ENCODE measurements at regions not wholly inside any gene's neighbourhood (a gene's known extent, or its start where the extent isn't known, plus 50 kb on each side); places are given as distances from the start of the nearest gene placed in this dataset.
A peak's percentile ranks its signal among the peaks of the same experiment; 100 is the strongest.

DNA sequence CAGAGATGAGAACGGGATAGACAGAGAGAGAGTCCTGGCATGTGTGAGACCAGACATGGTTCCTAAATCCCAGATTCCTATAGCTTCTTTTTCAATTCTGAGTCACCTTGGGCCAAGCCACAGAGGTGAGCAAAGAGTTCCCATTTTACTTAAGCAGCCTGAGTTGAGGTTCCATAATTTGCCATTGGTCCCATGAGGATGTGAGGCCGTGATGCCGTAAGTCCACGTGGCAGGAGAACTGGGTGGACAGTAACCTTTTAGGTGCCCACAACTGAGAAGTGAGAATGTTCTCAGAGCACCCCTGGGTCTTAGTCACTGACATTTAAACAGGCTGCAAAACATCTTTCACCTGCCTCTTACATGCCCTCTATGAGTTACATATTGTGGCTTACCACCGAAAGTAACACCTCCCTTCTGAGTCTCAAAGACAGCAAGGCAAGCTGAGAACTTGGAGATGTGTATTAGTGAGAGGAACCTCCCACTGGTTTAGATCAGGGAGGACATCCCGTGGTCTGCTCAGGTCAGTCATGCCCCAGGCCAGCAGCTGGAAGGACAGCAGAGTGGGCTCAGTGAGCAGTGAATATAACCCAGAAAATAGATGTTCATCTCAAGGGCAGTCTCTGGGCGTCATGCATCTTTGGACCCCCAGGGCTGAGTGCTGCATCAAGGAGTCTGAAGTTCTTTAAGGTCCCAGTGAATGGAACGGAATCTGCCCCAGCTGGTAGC lies 127.9 kb upstream of the LGALSL start:
- no peak for DNase-seq
- Histone ChIP-seq H3K27me3 (ENCODE audit: insufficient read depth, low read length, poor library complexity) (no peaks in the 10 kb centered on the region), H3K4me1 (ENCODE audit: control insufficient read depth, low read depth, low read length) (peaks cover 13% of the 10 kb centered on the region), H4K5ac (ENCODE audit: low read length) (no peak overlapping the region), H3K36me3 (ENCODE audit: control insufficient read depth, insufficient read depth, low read length) (no peaks in the 10 kb centered on the region), H3K79me1 (ENCODE audit: low read length) (no peaks in the 10 kb centered on the region), H3K18ac (ENCODE audit: low read length) (no peak overlapping the region), H2AK5ac (ENCODE audit: low read length) (peak overlapping the region; percentile 84), H2BK15ac (replicated peaks; ENCODE audit: low read depth) (no peak overlapping the region), H4K8ac (ENCODE audit: low read depth, low read length) (no peak overlapping the region), H3K79me2 (ENCODE audit: control insufficient read depth, insufficient read depth, low read length) (no peaks in the 10 kb centered on the region), H3K4me3 (ENCODE audit: low read length) (no peak overlapping the region), H3K9ac (ENCODE audit: low read length) (no peak overlapping the region), H2BK120ac (ENCODE audit: low read depth, low read length) (no peak overlapping the region), H3K23ac (ENCODE audit: low read length) (no peak overlapping the region), H3K27ac (ENCODE audit: low read depth, low read length) (no peak overlapping the region), H3K4me2 (ENCODE audit: low read length) (no peak overlapping the region), H3K4ac (ENCODE audit: low read depth, low read length) (no peak overlapping the region), H2BK5ac (ENCODE audit: low read length) (peak overlapping the region; percentile 22), H3K56ac (ENCODE audit: low read length) (peak overlapping the region; percentile 38)
- no CpG with 5 or more reads among the region's 8 CpGs for WGBS (ENCODE audit: extremely low coverage, insufficient coverage, low lambda C conversion rate)

- H2AK5ac ChIP-seq (ENCODE audit: low read length) = no peak overlapping the region
- H4K5ac ChIP-seq (ENCODE audit: low read length) = no peak overlapping the region
- H4K8ac ChIP-seq (ENCODE audit: low read depth, low read length) = no peak overlapping the region
- WGBS (ENCODE audit: extremely low coverage, insufficient coverage, low lambda C conversion rate) = no CpG with 5 or more reads among the region's 14 CpGs
- no peak overlapping the region for H3K9ac ChIP-seq (ENCODE audit: low read length)
- DNase-seq = no peak
- no peak overlapping the region for H3K27ac ChIP-seq (ENCODE audit: low read depth, low read length)
- H3K23ac ChIP-seq (ENCODE audit: low read length) = no peak overlapping the region
- H2BK5ac ChIP-seq (ENCODE audit: low read length) = no peak overlapping the region
- H3K4me2 ChIP-seq (ENCODE audit: low read length) = no peak overlapping the region
- peaks cover 18% of the 10 kb centered on the region for H3K4me1 ChIP-seq (ENCODE audit: control insufficient read depth, low read depth, low read length)
- H3K4me3 ChIP-seq (ENCODE audit: low read length) = no peak overlapping the region
- H2BK120ac ChIP-seq (ENCODE audit: low read depth, low read length) = no peak overlapping the region
- no peak overlapping the region for H3K4ac ChIP-seq (ENCODE audit: low read depth, low read length)
- H3K56ac ChIP-seq (ENCODE audit: low read length) = peak overlapping the region; percentile 38
- no peak overlapping the region for H2BK15ac ChIP-seq (replicated peaks; ENCODE audit: low read depth)
- H3K79me1 ChIP-seq (ENCODE audit: low read length) = no peaks in the 10 kb centered on the region
- no peak overlapping the region for H3K18ac ChIP-seq (ENCODE audit: low read length)
- H3K36me3 ChIP-seq (ENCODE audit: control insufficient read depth, insufficient read depth, low read length) = no peaks in the 10 kb centered on the region
- no peaks in the 10 kb centered on the region for H3K27me3 ChIP-seq (ENCODE audit: insufficient read depth, low read length, poor library complexity)
- H3K79me2 ChIP-seq (ENCODE audit: control insufficient read depth, insufficient read depth, low read length) = no peaks in the 10 kb centered on the region
These were observed 127.3 kb upstream of the LGALSL start for GRCh38 chr2:64326578-64327050.

- no peak overlapping the region for H3K27ac ChIP-seq (ENCODE audit: low read depth, low read length)
These were observed 126.8 kb upstream of the LGALSL start for GRCh38 chr2:64327129-64327509.

DNA sequence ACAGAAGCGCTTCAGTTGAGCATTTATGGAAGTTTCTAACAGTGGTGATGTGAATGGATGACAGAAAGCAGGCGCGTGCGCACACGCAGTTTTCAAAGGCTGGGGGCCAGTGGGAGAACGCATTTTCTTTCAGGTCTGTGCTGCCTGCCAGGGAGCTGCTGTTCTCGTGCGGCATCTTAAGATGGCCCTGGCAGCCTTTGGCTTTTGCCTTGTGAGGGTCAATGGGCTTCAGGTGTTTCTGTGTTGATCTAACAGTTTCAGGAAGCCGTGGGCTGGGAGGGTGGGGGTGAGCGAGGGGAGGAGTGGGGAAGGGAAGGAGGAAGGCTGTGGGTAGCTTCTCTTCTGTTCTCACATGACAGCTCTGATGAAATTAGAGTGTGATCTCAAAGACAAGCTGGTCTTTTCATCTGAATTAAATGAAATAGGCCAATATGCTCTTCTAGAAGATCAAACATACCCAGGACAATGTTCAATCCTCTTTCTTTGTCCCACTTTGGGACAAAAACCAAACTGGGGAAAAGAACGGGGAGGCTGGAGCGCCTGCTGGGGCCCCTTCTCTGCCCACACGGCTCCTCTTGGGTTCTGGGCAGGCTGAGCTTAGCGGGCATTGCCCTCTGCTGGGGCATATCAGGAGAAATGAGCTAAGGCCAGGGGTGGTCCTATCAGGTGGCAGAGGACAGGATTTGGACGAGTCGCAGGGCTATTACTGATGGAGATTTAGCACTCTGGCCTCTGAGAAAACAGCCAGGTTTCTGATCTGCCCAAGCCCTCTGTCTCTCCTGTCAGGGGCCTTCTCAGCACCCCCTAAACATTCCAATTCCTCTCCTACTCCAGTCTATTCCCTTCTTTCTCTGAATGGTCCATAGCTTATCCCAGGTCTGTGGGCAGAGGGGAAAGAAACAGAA lies 126.2 kb upstream of the LGALSL start:
- H3K4me2 ChIP-seq (ENCODE audit: low read length) = no peak overlapping the region
- H2BK15ac ChIP-seq (replicated peaks; ENCODE audit: low read depth) = no peak overlapping the region
- H2BK120ac ChIP-seq (ENCODE audit: low read depth, low read length) = no peak overlapping the region
- H3K79me1 ChIP-seq (ENCODE audit: low read length) = no peaks in the 10 kb centered on the region
- no peak overlapping the region for H3K23ac ChIP-seq (ENCODE audit: low read length)
- no peak overlapping the region for H2AK5ac ChIP-seq (ENCODE audit: low read length)
- no peaks in the 10 kb centered on the region for H3K36me3 ChIP-seq (ENCODE audit: control insufficient read depth, insufficient read depth, low read length)
- WGBS (ENCODE audit: extremely low coverage, insufficient coverage, low lambda C conversion rate) = no CpG with 5 or more reads among the region's 16 CpGs
- H3K27ac ChIP-seq (ENCODE audit: low read depth, low read length) = no peak overlapping the region
- H3K18ac ChIP-seq (ENCODE audit: low read length) = peak overlapping the region; percentile 20
- no peak overlapping the region for H3K56ac ChIP-seq (ENCODE audit: low read length)
- DNase-seq = peak; percentile 46
- no peak overlapping the region for H3K4ac ChIP-seq (ENCODE audit: low read depth, low read length)
- no peak overlapping the region for H3K9ac ChIP-seq (ENCODE audit: low read length)
- peaks cover 16% of the 10 kb centered on the region for H3K4me1 ChIP-seq (ENCODE audit: control insufficient read depth, low read depth, low read length)
- no peaks in the 10 kb centered on the region for H3K79me2 ChIP-seq (ENCODE audit: control insufficient read depth, insufficient read depth, low read length)
- H2BK5ac ChIP-seq (ENCODE audit: low read length) = no peak overlapping the region
- H4K5ac ChIP-seq (ENCODE audit: low read length) = no peak overlapping the region
- H3K27me3 ChIP-seq (ENCODE audit: insufficient read depth, low read length, poor library complexity) = no peaks in the 10 kb centered on the region
- no peak overlapping the region for H3K4me3 ChIP-seq (ENCODE audit: low read length)
- H4K8ac ChIP-seq (ENCODE audit: low read depth, low read length) = no peak overlapping the region

More at GRCh38 chr2:64327129-64327509, 126.8 kb upstream of the LGALSL start:
- H3K4me2 ChIP-seq (ENCODE audit: low read length) = no peak overlapping the region
- H4K5ac ChIP-seq (ENCODE audit: low read length) = no peak overlapping the region
- no peak overlapping the region for H3K23ac ChIP-seq (ENCODE audit: low read length)
- no peak overlapping the region for H2BK15ac ChIP-seq (replicated peaks; ENCODE audit: low read depth)
- H3K36me3 ChIP-seq (ENCODE audit: control insufficient read depth, insufficient read depth, low read length) = no peaks in the 10 kb centered on the region
- H3K56ac ChIP-seq (ENCODE audit: low read length) = no peak overlapping the region
- H3K79me2 ChIP-seq (ENCODE audit: control insufficient read depth, insufficient read depth, low read length) = no peaks in the 10 kb centered on the region
- H3K9ac ChIP-seq (ENCODE audit: low read length) = no peak overlapping the region
- no peak for DNase-seq
- WGBS (ENCODE audit: extremely low coverage, insufficient coverage, low lambda C conversion rate) = no CpG with 5 or more reads among the region's 5 CpGs
- H3K4me1 ChIP-seq (ENCODE audit: control insufficient read depth, low read depth, low read length) = peaks cover 19% of the 10 kb centered on the region
- H3K18ac ChIP-seq (ENCODE audit: low read length) = no peak overlapping the region
- H2BK120ac ChIP-seq (ENCODE audit: low read depth, low read length) = no peak overlapping the region
- no peak overlapping the region for H4K8ac ChIP-seq (ENCODE audit: low read depth, low read length)
- H3K79me1 ChIP-seq (ENCODE audit: low read length) = no peaks in the 10 kb centered on the region
- no peak overlapping the region for H2AK5ac ChIP-seq (ENCODE audit: low read length)
- no peak overlapping the region for H2BK5ac ChIP-seq (ENCODE audit: low read length)
- H3K4ac ChIP-seq (ENCODE audit: low read depth, low read length) = no peak overlapping the region
- H3K4me3 ChIP-seq (ENCODE audit: low read length) = no peak overlapping the region
- H3K27me3 ChIP-seq (ENCODE audit: insufficient read depth, low read length, poor library complexity) = no peaks in the 10 kb centered on the region

- WGBS (ENCODE audit: extremely low coverage, insufficient coverage, low lambda C conversion rate) = no CpG with 5 or more reads among the region's 8 CpGs
- no peaks in the 10 kb centered on the region for H3K79me1 ChIP-seq (ENCODE audit: low read length)
- no peak overlapping the region for H3K4me3 ChIP-seq (ENCODE audit: low read length)
- H3K23ac ChIP-seq (ENCODE audit: low read length) = no peak overlapping the region
- H3K4me2 ChIP-seq (ENCODE audit: low read length) = no peak overlapping the region
- H2AK5ac ChIP-seq (ENCODE audit: low read length) = no peak overlapping the region
- H3K27me3 ChIP-seq (ENCODE audit: insufficient read depth, low read length, poor library complexity) = no peaks in the 10 kb centered on the region
- H4K5ac ChIP-seq (ENCODE audit: low read length) = no peak overlapping the region
- H2BK15ac ChIP-seq (replicated peaks; ENCODE audit: low read depth) = no peak overlapping the region
- H2BK120ac ChIP-seq (ENCODE audit: low read depth, low read length) = no peak overlapping the region
- no peak overlapping the region for H3K56ac ChIP-seq (ENCODE audit: low read length)
- H3K36me3 ChIP-seq (ENCODE audit: control insufficient read depth, insufficient read depth, low read length) = no peaks in the 10 kb centered on the region
- no peak overlapping the region for H4K8ac ChIP-seq (ENCODE audit: low read depth, low read length)
- no peak overlapping the region for H2BK5ac ChIP-seq (ENCODE audit: low read length)
- peaks cover 12% of the 10 kb centered on the region for H3K4me1 ChIP-seq (ENCODE audit: control insufficient read depth, low read depth, low read length)
- H3K27ac ChIP-seq (ENCODE audit: low read depth, low read length) = no peak overlapping the region
- no peak overlapping the region for H3K4ac ChIP-seq (ENCODE audit: low read depth, low read length)
- H3K9ac ChIP-seq (ENCODE audit: low read length) = no peak overlapping the region
- no peaks in the 10 kb centered on the region for H3K79me2 ChIP-seq (ENCODE audit: control insufficient read depth, insufficient read depth, low read length)
- H3K18ac ChIP-seq (ENCODE audit: low read length) = peak overlapping the region; percentile 20
- DNase-seq = no peak
These were observed 125.6 kb upstream of the LGALSL start for GRCh38 chr2:64328415-64328722.
